GM12878 (cell line): ENCODE measurements at regions not wholly inside any gene's neighbourhood (a gene's known extent, or its start where the extent isn't known, plus 50 kb on each side); places are given as distances from the start of the nearest gene placed in this dataset.

ENCODE experiments used
- ATAC-seq: fragments of 200-7000 bp; cut with Tn5 transposase; 3 replicates; pipeline ENCODE4 v1.9.1; 2020; ENCODE audit warnings: mild to moderate bottlenecking, moderate library complexity
- BruUV-seq: library from RNA; stranded (reverse); fragments of 400-500 nt; replicated peaks from 2 replicates; lab custom pipeline; 2021; lab: Mats Ljungman, UMichigan
- CTCF ChIA-PET: fragments of 300-600 bp; sonication (Branson Sonifier 250); formaldehyde crosslinking; extraction: SDS; loops from one replicate; lab custom pipeline; 2021; ENCODE audit warnings: inconsistent platforms; lab: Yijun Ruan, JAX
- POLR2A ChIA-PET: fragments of 350-600 bp; formaldehyde crosslinking; extraction: SDS; loops from one replicate; lab custom pipeline; 2021; ENCODE audit warnings: inconsistent platforms; lab: Charles Lee
- RAD21 ChIA-PET: fragments of 300-600 bp; sonication (Branson Sonifier 250); formaldehyde crosslinking; loops from one replicate; lab custom pipeline; 2023; ENCODE audit warnings: antibody characterized with exemption; ENCODE audit not compliant: unreplicated experiment; lab: Charles Lee
- SMC1A ChIA-PET: fragments of 300-600 bp; sonication (Branson Sonifier 250); formaldehyde crosslinking; loops from one replicate; lab custom pipeline; 2023; ENCODE audit not compliant: unreplicated experiment, uncharacterized antibody; lab: Charles Lee
- DNase-seq: peaks from one replicate; pipeline ENCODE4 v3.0.0-alpha.2; 2011; ENCODE audit warnings: low read depth, low spot score
- FAIRE-seq: peaks from 3 replicates; lab custom pipeline; 2011; peaks lifted over from hg19 to GRCh38; lab: Jason Lieb, UNC
- H2AFZ ChIP-seq: 2 replicates; pipeline ENCODE4 v1.6.0; 2011; ENCODE audit warnings: low read depth, low read length, control low read depth; ENCODE audit not compliant: control insufficient read depth
- H3K27ac ChIP-seq: 2 replicates; pipeline ENCODE4 v1.5.1; 2011; ENCODE audit warnings: control low read depth; ENCODE audit not compliant: control insufficient read depth, insufficient read depth
- H3K27me3 ChIP-seq, 2 experiments: replicated peaks in 1 of 2; 2 replicates each; pipeline versions ENCODE4 v1.6.0 to v1.6.1; 2011; ENCODE audit warnings: low read length in 1 of 2; ENCODE audit not compliant: control insufficient read depth in 2 of 2, insufficient read depth in 2 of 2
- H3K36me3 ChIP-seq, 2 experiments: 2 replicates each; pipeline ENCODE4 v1.5.1; 2011; ENCODE audit warnings: low read length in 1 of 2; ENCODE audit not compliant: control insufficient read depth in 2 of 2, insufficient read depth in 2 of 2
- H3K4me1 ChIP-seq: 2 replicates; pipeline ENCODE4 v1.6.1; 2011; ENCODE audit warnings: mild to moderate bottlenecking, low read length, moderate library complexity, mixed read lengths; ENCODE audit not compliant: control insufficient read depth, insufficient read depth
- H3K4me2 ChIP-seq: 2 replicates; pipeline ENCODE4 v1.6.0; 2011; ENCODE audit warnings: control low read depth; ENCODE audit not compliant: control insufficient read depth, insufficient read depth
- H3K4me3 ChIP-seq: fragments of 200-600 bp; sonication (generic); 2 replicates; pipeline ENCODE4 v1.5.1; 2016
- H3K79me2 ChIP-seq: 2 replicates; pipeline ENCODE4 v1.6.0; 2011; ENCODE audit warnings: low read length; ENCODE audit not compliant: control insufficient read depth, insufficient read depth
- H3K9ac ChIP-seq: 2 replicates; pipeline ENCODE4 v1.8.0; 2011; ENCODE audit warnings: low read length, control low read depth, mixed read lengths; ENCODE audit not compliant: control insufficient read depth, insufficient read depth
- H3K9me3 ChIP-seq: replicated peaks from 3 replicates; pipeline ENCODE4 v1.5.1; 2011; ENCODE audit warnings: mild to moderate bottlenecking, low read length; ENCODE audit not compliant: control insufficient read depth, insufficient read depth
- H4K20me1 ChIP-seq: 2 replicates; pipeline ENCODE4 v1.6.0; 2011; ENCODE audit not compliant: control insufficient read depth, insufficient read depth
- HDAC6 ChIP-seq: fragments of 200-600 bp; sonication (generic); IDR thresholded peaks from one replicate; pipeline ENCODE4 v1.8.0; 2017; ENCODE audit warnings: antibody characterized with exemption; ENCODE audit not compliant: unreplicated experiment
- IRF3 ChIP-seq: fragments of 450-650 bp; IDR thresholded peaks from 2 replicates; pipeline ENCODE4 v1.6.1; 2014; ENCODE audit warnings: mild to moderate bottlenecking
- REST ChIP-seq: IDR thresholded peaks from 2 replicates; pipeline ENCODE4 v1.6.1; 2012; ENCODE audit warnings: mild to moderate bottlenecking, low read depth, low read length
- TARDBP ChIP-seq: IDR thresholded peaks from 2 replicates; pipeline ENCODE4 v1.6.1; 2016; ENCODE audit warnings: borderline replicate concordance
- ZBTB4 ChIP-seq: fragments of 450-650 bp; formaldehyde crosslinking; IDR thresholded peaks from 2 replicates; pipeline ENCODE4 v1.4.0; 2022; ENCODE audit warnings: mild to moderate bottlenecking, moderate library complexity
- WGBS: methylation state at CpG from one replicate; pipeline ENCODE4 v1.1.6; 2016; ENCODE audit warnings: low lambda C conversion rate; ENCODE audit not compliant: insufficient replicate concordance, insufficient coverage; ENCODE audit errors: missing lambda C conversion rate; 5-methylcytosine and 5-hydroxymethylcytosine counted together
- in situ Hi-C: fragments of 300-500 bp; cut with MboI; formaldehyde crosslinking; loops from 9 replicates; pipeline ENCODE4 v1.14.3; 2018; ENCODE audit warnings: mixed read lengths
- intact Hi-C: fragments of 100-400 bp; cut with micrococcal nuclease; formaldehyde crosslinking; loops from one replicate; pipeline ENCODE4 v1.14.2; 2022; ENCODE audit not compliant: unreplicated experiment

GRCh38 chr20:39210341-39211036 lies 248.3 kb downstream of the DHX35 start (continued):
- no peak for TF ChIP-seq IRF3

- Histone ChIP-seq H3K79me2 (no peaks in the 10 kb centered on the region), H3K9ac (no peak overlapping the region), H2AFZ (no peak overlapping the region), H3K4me1 (no peaks in the 10 kb centered on the region), H3K4me2 (no peak overlapping the region), H3K27me3 (peaks cover 0 to 3% of the 10 kb centered on the region in 2 experiments; a peak in 2 of 4 replicates), H3K36me3 (no peaks in the 10 kb centered on the region), H4K20me1 (no peaks in the 10 kb centered on the region), H3K27ac (no peak overlapping the region), H3K4me3 (no peak overlapping the region), H3K9me3 (no peaks in the 10 kb centered on the region)
- no TSS peak for BruUV-seq
- FAIRE-seq, result no peak
- TF ChIP-seq HDAC6, result no peak
- WGBS, result 8% methylated on average over 4 of the region's 4 CpGs
- ChIA-PET POLR2A (no interaction called here), RAD21 (no interaction called here), CTCF (no interaction called here), SMC1A (no interaction called here)
- intact Hi-C loops (no loop called here), in situ Hi-C loops (no loop called here)
- ATAC-seq, result no peak
- no peak for DNase-seq
Observed at GRCh38 chr20:39206899-39207564, 244.9 kb downstream of the DHX35 start.

GRCh38 chr20:39195582-39196021 lies 233.5 kb downstream of the DHX35 start:
- Histone ChIP-seq H3K4me3 (no peak overlapping the region), H4K20me1 (no peaks in the 10 kb centered on the region), H2AFZ (no peak overlapping the region)
- TF ChIP-seq TARDBP, result no peak
- TF ChIP-seq ZBTB4 (CRISPR knock-in tag), result no peak
- TF ChIP-seq REST, result peak; percentile 75; the same call in 1 of the 2 replicates
- TF ChIP-seq, all 136 proteins: peak for 1
- in situ Hi-C loops (no loop called here), intact Hi-C loops (no loop called here)
- Histone ChIP-seq H3K4me2 (no peak overlapping the region), H3K27ac (no peak overlapping the region), H3K79me2 (no peaks in the 10 kb centered on the region), H3K9ac (no peak overlapping the region), H3K4me1 (no peaks in the 10 kb centered on the region), H3K27me3 (no peaks in the 10 kb centered on the region), H3K9me3 (no peaks in the 10 kb centered on the region), H3K36me3 (no peaks in the 10 kb centered on the region)
- ChIA-PET POLR2A (no interaction called here), RAD21 (no interaction called here), SMC1A (no interaction called here), CTCF (no interaction called here)
- no TSS peak for BruUV-seq
- WGBS, result 48% methylated on average over 8 of the region's 8 CpGs
- no peak for ATAC-seq
- FAIRE-seq, result no peak
- no peak for DNase-seq
